ENCODE measurements at regions not wholly inside any gene's neighbourhood (a gene's known extent, or its start where the extent isn't known, plus 50 kb on each side); places are given as distances from the start of the nearest gene placed in this dataset.
"Not testable (repeated sequence)": the region's sequence is repeated elsewhere in the genome, so short reads cannot be mapped to it uniquely, and the experiment has no call there.

DNA sequence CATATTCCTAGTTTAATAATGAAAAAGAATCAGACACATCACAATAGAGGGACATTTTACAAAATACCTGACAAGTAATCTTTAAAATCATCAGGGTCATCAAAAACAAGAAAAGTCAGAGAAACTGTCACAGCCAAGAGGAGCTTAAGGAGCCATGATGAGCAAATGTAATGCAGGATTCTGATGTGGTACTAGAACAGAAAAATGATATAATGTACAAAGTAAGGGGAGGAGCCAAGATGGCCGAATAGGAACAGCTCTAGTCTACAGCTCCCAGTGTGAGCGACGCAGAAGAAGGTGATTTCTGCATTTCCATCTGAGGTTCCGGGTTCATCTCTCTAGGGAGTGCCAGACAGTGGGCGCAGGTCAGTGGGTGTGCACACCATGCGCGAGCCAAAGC lies 198.0 kb upstream of the FAT3 start:
- no peak for DNase-seq (ENCODE audit: low spot score)

DNA sequence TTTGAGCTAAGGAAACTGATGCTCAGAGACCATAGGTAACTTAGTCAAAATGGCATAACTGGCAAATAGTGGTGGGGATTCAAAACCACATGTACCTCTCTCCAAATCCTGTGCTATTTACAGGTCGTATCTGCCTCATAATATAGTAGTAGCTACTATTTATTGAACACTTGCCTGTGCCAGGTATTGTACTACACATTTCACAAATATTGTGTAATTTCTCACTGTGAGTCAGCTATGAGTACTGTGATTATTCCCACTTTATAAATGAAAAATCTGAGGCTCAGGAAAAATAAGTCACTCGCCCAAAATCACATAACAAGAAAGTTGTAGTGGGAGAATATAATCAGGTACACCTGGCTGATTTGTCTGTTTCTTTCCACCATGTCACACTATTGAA lies 199.8 kb upstream of the FAT3 start:
- no peak for DNase-seq (ENCODE audit: low spot score)

- DNase-seq (ENCODE audit: low spot score) = no peak
Observed at GRCh38 chr11:92022499-92022898, 202.1 kb upstream of the FAT3 start.

DNA sequence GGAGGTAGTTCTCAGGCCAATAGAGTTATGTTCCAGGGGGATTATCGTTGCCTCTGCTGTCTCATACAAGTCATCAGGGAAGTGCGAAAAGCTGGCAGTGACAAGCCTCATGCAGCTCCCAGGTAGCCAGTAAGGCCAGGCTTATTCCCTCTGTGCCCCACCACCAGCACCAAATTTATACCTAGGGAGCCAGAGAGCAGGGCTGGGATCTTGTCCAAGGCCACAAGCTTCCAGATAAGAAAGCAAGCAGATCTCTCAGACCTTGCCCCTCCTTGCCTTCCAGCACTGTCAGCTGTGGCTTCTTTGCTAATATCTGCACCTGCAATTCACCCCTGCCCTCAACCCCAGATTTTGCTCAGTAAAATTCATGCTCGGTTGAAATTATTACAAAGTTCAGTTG lies 206.3 kb upstream of the FAT3 start:
- DNase-seq (ENCODE audit: low spot score) = no peak

GRCh38 chr11:92008249-92008648 lies 216.4 kb upstream of the FAT3 start:
- no peak for DNase-seq (ENCODE audit: low spot score)

DNA sequence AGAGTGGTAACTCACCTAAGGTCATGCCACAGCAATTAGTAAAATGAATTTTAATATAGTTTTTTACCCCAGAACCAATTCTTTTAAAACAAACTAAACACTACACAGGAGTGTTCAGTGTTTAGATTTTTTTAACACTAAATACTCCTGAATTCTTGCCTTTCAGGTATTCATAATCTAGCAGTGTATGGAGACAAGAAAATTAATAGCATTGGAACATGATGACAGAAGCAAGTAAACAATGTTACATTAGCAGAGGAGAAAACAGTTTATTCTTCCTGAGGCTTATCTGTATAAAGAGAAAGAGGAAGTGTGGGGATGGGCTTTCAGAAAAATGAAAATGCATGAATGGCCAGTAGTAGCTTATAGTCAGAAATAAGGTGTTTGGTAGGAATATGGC lies 222.1 kb upstream of the FAT3 start:
- DNase-seq (ENCODE audit: low spot score) = no peak

- no peak for DNase-seq (ENCODE audit: low spot score)
Observed at GRCh38 chr11:91998481-91998880, 226.1 kb upstream of the FAT3 start.

DNA sequence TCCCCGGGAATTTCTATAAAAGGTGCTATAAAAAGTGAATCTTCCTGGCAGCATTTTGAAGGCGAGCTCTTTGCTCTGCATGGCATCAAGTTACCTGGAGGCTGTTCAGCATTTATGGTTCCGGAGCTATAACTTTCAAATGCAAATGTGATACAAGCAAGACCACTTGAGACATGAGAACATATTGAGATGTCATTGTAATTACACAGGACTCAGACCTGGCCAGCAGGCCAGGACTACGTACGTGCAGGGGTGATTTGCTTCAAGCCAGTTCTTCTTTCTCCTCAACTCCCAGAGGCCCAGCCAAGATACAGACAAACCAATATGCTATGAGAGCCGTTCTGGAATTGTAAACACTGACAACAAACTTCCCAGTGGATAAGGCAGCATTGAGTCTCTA lies 227.4 kb upstream of the FAT3 start:
- DNase-seq (ENCODE audit: low spot score) = no peak

DNA sequence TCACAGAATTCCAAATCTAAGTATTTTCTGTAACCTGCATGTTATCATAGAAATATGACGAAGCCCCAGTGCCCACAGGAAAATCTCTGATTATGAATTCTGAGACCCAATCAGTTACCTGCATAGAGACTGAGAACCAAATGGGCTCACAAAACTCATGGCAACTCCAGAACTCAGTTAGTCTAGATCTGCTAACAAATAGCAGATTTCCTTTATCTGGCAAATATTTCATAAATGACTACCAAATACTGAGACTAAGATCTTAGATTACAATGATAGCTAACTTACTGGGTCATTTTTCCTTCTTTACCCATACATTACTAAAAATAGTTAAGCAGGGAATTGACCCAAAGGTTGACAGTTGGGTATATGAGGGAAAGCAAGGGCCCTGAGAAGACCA lies 228.1 kb upstream of the FAT3 start:
- no peak for DNase-seq (ENCODE audit: low spot score)

DNA sequence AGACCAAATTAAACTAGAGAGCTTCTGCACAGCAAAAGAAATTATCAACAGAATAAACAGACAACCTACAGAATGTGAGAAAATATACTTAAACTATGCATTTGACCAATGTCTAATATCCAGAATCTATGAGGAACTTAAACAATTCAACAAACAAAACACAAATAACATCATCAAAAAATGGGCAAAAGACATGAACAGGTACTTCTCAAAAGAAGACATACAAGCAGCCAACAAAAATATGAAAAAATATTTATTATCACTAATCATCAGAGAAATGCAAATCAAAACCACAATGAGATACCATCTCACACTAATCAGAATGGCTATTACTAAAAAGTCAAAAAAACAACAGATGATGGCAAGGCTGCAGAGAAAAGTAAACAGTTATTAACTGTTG lies 236.2 kb upstream of the FAT3 start:
- DNase-seq (ENCODE audit: low spot score) = not testable (repeated sequence)

GRCh38 chr11:91986218-91986617 lies 238.4 kb upstream of the FAT3 start:
- no peak for DNase-seq (ENCODE audit: low spot score)

- DNase-seq (ENCODE audit: low spot score) = peak; percentile 39
Observed at GRCh38 chr11:91984033-91984584, 240.5 kb upstream of the FAT3 start.

DNA sequence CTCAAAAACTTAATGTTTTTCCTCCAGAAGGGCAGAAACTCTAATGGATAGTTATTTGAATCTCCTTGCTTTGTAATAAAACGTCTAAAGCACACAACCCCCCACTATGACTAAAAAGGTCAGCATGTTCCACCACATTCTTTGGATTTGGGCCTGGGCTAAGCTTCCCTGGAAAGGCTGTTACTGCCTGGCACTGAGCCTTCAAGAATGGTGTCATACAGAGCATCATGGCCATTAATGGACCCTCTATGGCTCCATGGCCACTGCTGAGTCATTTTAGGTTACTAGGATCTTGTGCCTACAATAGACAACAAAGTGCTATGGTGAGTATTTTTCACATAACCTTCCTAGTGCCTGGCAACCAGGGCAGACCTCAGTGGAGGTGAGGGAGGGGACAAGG lies 242.6 kb upstream of the FAT3 start:
- DNase-seq (ENCODE audit: low spot score) = peak; percentile 99

GRCh38 chr11:91979775-91980174 lies 244.8 kb upstream of the FAT3 start:
- DNase-seq (ENCODE audit: low spot score) = no peak

- DNase-seq (ENCODE audit: low spot score) = peak; percentile 56
Observed at GRCh38 chr11:91978747-91979146, 245.9 kb upstream of the FAT3 start.

DNA sequence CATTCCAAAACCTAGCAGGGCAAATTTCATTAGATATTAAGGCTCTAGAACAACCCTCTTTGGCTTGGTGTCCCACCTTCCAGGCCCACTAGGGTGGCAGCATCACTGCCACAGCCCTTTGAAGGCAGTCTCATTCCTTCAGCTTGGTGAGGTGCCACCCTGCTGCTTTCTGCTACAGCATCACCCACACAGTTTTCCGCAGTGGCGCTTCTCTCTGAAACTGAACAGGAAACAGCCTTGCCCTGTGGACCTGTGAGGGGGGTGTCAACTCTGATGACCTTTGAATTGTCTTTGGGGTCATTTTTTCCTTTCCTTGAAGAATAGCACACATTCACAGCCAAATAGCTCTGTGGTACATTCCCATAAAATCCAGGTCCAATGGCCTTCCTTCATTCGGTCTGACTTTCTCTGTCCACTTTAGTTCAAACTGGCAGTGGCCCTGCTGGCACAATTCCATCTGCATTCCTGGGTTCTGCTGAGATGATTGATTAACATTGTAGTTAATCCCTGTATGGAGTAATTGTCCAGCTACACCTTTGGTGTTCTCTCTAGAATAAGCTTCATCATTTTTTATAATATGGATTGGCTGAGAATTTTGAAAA lies 251.9 kb upstream of the FAT3 start:
- DNase-seq (ENCODE audit: low spot score) = peak; percentile 67

DNA sequence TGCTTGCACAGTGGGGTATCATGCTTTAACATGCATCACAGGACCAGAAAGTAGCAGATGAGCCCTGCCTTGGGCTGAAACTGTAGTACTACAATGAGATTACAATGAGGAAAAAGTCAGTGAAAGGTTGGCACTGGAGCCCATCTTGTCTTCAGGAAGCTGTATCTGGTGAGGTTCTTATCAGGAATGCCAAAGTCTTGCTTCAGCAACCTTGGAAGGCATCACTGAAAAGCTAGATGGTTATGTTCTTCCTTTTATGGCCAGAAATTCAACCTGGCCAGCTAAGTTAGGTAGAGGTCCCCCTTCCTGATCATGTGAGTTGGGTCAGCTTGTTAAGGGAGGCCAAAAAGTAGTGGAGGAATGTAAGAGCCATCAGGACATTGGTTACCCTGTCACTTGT lies 254.0 kb upstream of the FAT3 start:
- DNase-seq (ENCODE audit: low spot score) = peak; percentile 29

- no peak for DNase-seq (ENCODE audit: low spot score)
Observed at GRCh38 chr11:91969486-91969885, 255.1 kb upstream of the FAT3 start.

DNA sequence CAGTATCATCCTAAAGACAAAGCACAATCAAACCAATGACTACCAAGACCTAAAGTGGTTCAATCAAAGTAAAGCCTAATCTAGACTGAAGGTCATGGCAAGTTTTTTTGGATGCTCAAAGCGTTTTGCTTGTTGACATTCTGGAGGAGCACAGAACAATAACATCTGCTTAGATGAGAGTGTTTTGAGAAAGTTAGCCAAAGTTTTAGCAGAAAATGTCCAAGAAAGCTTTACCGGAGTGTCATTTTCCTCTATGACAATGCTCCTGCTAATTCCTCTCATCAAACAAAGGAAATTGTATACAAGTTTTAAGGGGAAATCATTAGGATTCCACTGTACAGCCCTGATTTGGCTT lies 256.9 kb upstream of the FAT3 start:
- DNase-seq (ENCODE audit: low spot score) = no peak

DNA sequence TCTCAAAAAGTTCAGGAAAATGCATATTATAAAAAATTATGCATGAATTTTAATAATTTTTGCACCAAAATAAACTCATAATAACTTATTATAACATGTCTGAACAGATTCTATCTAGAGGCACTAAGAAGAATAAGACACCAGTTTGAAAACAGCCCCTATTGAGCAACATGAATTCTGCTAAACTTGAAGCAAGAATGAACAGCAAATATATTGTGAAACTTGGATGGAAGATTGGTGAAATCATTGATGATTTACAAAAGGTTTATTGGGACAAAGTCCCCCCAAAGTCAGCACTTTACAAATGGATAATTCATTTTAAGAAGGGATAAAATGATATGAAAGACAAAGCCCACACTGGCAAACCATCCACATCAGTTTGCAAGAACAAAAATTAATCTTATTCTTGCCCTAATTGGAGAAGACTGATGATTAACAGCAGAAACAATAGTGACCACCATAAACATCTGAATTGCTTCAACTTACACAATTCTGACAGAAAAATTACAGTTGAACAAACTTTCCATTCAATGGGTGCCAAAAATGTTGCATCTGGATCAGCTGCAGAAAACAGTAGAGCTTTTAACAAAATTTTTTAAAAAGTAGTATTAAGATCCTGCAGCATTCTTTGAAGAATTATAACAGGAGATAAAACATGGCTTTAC lies 257.5 kb upstream of the FAT3 start:
- DNase-seq (ENCODE audit: low spot score) = no peak

DNA sequence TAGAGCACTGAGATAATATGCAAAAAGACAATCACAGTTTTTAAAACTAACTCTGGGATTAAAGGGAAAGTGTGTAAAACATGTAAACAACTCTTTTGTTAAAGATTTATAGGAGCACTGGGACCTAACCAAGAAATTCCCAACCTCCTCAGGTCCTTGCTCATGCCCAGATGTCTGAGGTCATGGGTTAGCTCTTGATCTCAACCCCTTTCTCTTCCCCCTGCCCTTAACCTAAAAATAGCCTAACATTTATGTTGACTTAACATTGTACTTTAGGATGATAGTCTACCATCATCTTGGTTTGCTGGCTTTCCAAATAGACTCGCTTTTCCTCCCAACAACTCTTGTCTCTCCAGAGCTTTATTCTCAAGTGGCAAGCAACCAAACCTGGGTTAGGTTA lies 258.2 kb upstream of the FAT3 start:
- DNase-seq (ENCODE audit: low spot score) = no peak

- DNase-seq (ENCODE audit: low spot score) = no peak
Observed at GRCh38 chr11:91960770-91961169, 263.8 kb upstream of the FAT3 start.

DNA sequence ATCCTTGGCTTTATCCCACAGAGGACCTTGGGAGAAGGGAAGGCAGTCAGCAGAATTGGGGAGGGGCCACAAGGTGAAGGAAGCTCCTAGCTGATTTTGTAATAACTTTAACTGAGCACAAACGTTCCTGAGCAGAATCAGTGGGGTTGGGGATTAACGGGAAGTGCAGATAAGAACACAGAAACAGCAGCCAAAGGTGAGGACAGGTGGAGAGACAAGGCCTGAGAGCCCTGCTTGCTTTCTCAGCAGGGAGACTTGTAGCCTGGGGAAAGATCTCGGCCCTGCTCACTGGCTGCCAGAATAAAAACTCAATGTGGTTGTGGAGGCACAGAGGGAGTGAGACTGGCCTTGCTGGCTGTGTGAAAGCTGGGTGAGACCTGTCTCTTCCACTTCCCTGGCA lies 265.2 kb upstream of the FAT3 start:
- no peak for DNase-seq (ENCODE audit: low spot score)

- no peak for DNase-seq (ENCODE audit: low spot score)
Observed at GRCh38 chr11:91956711-91957110, 267.9 kb upstream of the FAT3 start.
